ENCODE measurements at regions not wholly inside any gene's neighbourhood (a gene's known extent, or its start where the extent isn't known, plus 50 kb on each side); places are given as distances from the start of the nearest gene placed in this dataset.

DNA sequence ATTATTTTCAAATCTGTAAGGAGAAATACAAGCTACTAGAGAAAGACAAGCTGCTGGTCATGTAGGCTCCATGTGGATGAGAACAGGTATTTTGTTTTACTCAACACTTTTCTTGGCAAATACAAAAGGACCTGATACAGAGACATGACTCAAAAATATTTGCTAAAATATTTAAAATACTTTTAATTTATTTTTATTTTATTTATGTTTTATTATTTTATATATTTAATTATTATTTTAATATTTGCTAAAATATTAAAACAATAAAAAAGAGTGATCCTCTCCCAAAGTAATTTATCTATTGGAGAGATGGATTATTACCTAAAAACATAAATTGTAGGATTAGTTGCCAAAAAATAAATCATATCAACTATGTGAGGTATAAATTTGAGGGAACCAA, 808.9 kb upstream of the SEL1L start:
- TF ChIP-seq, protein P1, sequence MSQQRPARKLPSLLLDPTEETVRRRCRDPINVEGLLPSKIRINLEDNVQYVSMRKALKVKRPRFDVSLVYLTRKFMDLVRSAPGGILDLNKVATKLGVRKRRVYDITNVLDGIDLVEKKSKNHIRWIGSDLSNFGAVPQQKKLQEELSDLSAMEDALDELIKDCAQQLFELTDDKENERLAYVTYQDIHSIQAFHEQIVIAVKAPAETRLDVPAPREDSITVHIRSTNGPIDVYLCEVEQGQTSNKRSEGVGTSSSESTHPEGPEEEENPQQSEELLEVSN (IDR thresholded peaks at IDR 0.05; ENCODE audit: borderline replicate concordance, low read depth) = no peak
- TF ChIP-seq, protein P2, sequence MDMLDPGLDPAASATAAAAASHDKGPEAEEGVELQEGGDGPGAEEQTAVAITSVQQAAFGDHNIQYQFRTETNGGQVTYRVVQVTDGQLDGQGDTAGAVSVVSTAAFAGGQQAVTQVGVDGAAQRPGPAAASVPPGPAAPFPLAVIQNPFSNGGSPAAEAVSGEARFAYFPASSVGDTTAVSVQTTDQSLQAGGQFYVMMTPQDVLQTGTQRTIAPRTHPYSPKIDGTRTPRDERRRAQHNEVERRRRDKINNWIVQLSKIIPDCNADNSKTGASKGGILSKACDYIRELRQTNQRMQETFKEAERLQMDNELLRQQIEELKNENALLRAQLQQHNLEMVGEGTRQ (IDR thresholded peaks at IDR 0.05) = no peak
- TF ChIP-seq, protein P3, sequence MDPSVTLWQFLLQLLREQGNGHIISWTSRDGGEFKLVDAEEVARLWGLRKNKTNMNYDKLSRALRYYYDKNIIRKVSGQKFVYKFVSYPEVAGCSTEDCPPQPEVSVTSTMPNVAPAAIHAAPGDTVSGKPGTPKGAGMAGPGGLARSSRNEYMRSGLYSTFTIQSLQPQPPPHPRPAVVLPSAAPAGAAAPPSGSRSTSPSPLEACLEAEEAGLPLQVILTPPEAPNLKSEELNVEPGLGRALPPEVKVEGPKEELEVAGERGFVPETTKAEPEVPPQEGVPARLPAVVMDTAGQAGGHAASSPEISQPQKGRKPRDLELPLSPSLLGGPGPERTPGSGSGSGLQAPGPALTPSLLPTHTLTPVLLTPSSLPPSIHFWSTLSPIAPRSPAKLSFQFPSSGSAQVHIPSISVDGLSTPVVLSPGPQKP (IDR thresholded peaks at IDR 0.05; ENCODE audit: low read depth, low read length) = no peak
- TF ChIP-seq MYC (IDR thresholded peaks at IDR 0.05; ENCODE audit: borderline replicate concordance, low read length) = no peak
- TF ChIP-seq, protein P4, sequence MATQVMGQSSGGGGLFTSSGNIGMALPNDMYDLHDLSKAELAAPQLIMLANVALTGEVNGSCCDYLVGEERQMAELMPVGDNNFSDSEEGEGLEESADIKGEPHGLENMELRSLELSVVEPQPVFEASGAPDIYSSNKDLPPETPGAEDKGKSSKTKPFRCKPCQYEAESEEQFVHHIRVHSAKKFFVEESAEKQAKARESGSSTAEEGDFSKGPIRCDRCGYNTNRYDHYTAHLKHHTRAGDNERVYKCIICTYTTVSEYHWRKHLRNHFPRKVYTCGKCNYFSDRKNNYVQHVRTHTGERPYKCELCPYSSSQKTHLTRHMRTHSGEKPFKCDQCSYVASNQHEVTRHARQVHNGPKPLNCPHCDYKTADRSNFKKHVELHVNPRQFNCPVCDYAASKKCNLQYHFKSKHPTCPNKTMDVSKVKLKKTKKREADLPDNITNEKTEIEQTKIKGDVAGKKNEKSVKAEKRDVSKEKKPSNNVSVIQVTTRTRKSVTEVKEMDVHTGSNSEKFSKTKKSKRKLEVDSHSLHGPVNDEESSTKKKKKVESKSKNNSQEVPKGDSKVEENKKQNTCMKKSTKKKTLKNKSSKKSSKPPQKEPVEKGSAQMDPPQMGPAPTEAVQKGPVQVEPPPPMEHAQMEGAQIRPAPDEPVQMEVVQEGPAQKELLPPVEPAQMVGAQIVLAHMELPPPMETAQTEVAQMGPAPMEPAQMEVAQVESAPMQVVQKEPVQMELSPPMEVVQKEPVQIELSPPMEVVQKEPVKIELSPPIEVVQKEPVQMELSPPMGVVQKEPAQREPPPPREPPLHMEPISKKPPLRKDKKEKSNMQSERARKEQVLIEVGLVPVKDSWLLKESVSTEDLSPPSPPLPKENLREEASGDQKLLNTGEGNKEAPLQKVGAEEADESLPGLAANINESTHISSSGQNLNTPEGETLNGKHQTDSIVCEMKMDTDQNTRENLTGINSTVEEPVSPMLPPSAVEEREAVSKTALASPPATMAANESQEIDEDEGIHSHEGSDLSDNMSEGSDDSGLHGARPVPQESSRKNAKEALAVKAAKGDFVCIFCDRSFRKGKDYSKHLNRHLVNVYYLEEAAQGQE (IDR thresholded peaks at IDR 0.05) = no peak
